SK-N-SH (cell line): ENCODE measurements at regions not wholly inside any gene's neighbourhood (a gene's known extent, or its start where the extent isn't known, plus 50 kb on each side); places are given as distances from the start of the nearest gene placed in this dataset.
A peak's percentile ranks its signal among the peaks of the same experiment; 100 is the strongest.

Experiments
- CTCF ChIA-PET: fragments of 300-600, 350-600 bp; formaldehyde crosslinking; extraction: SDS; loops from one replicate; lab custom pipeline; 2021; lab: Yijun Ruan, JAX
- POLR2A ChIA-PET: fragments of 350-600 bp; sonication (Branson Sonifier 250); formaldehyde crosslinking; extraction: SDS; loops from one replicate; lab custom pipeline; 2020; ENCODE audit warnings: antibody characterized with exemption, inconsistent platforms; lab: Yijun Ruan, JAX
- DNase-seq: peaks from one replicate; pipeline ENCODE4 v3.0.0; 2012
- H2AFZ ChIP-seq: fragments of 200-600 bp; sonication (generic); 2 replicates; pipeline ENCODE4 v1.8.1; 2016; ENCODE audit warnings: antibody characterized with exemption, mild to moderate bottlenecking, low read depth
- H3F3A ChIP-seq: fragments of 200-600 bp; sonication (generic); replicated peaks from 2 replicates; pipeline ENCODE3; 2016; ENCODE audit warnings: antibody characterized with exemption, mild to moderate bottlenecking; ENCODE audit not compliant: insufficient read depth
- H3K27ac ChIP-seq, 2 experiments: fragments of 200-500 bp in 1 of 2; fragments of 200-600 bp in 1 of 2; sonication (Bioruptor generic) in 1 of 2; sonication (generic), shearing (Covaris generic) in 1 of 2; 2 replicates each; pipeline versions ENCODE4 v1.5.1 to v1.6.1; 2014 to 2016; ENCODE audit warnings: low read depth in 2 of 2, inconsistent platforms in 1 of 2, low read length in 1 of 2, mild to moderate bottlenecking in 1 of 2, mixed read lengths in 1 of 2
- H3K27me3 ChIP-seq: fragments of 200-600 bp; sonication (generic), shearing (Covaris generic); 2 replicates; pipeline ENCODE4 v1.6.1; 2016; ENCODE audit warnings: mixed run types; ENCODE audit not compliant: insufficient read depth
- H3K36me3 ChIP-seq, 2 experiments: fragments of 200-500 bp in 1 of 2; fragments of 200-600 bp in 1 of 2; sonication (Bioruptor generic) in 1 of 2; sonication (generic) in 1 of 2; replicated peaks in 1 of 2; 2 replicates each; pipeline versions ENCODE3 to v1.5.1; 2014 to 2016; ENCODE audit warnings: low read length in 1 of 2, mild to moderate bottlenecking in 1 of 2; ENCODE audit not compliant: insufficient read depth in 2 of 2, control insufficient read depth in 1 of 2
- H3K4me1 ChIP-seq, 2 experiments: fragments of 200-500 bp in 1 of 2; fragments of 200-600 bp in 1 of 2; sonication (Bioruptor generic) in 1 of 2; sonication (generic), shearing (Covaris generic) in 1 of 2; 2 replicates each; pipeline versions ENCODE4 v1.5.1 to v1.6.1; 2014 to 2016; ENCODE audit warnings: low read depth in 1 of 2, low read length in 1 of 2, mixed run types in 1 of 2; ENCODE audit not compliant: insufficient read depth in 2 of 2, control insufficient read depth in 1 of 2
- H3K4me2 ChIP-seq: fragments of 200-600 bp; sonication (generic), shearing (Covaris generic); 2 replicates; pipeline ENCODE4 v1.6.1; 2017; ENCODE audit warnings: mixed run types
- H3K4me3 ChIP-seq, 2 experiments: fragments of 200-500 bp in 1 of 2; fragments of 200-600 bp in 1 of 2; sonication (Bioruptor generic) in 1 of 2; sonication (generic), shearing (Covaris generic) in 1 of 2; 2 replicates each; pipeline versions ENCODE4 v1.5.1 to v1.8.1; 2014 to 2016; ENCODE audit warnings: low read depth in 2 of 2, inconsistent platforms in 1 of 2, low read length in 1 of 2, mild to moderate bottlenecking in 1 of 2, mixed read lengths in 1 of 2, moderate library complexity in 1 of 2
- H3K79me2 ChIP-seq: fragments of 200-600 bp; sonication (generic); 2 replicates; pipeline ENCODE4 v1.8.1; 2017; ENCODE audit warnings: mild to moderate bottlenecking; ENCODE audit not compliant: insufficient read depth
- H3K9ac ChIP-seq: fragments of 200-600 bp; sonication (generic); 2 replicates; pipeline ENCODE4 v1.6.1; 2017; ENCODE audit warnings: mixed run types
- H3K9me2 ChIP-seq: fragments of 200-600 bp; sonication (generic); 2 replicates; pipeline ENCODE4 v1.6.1; 2017; ENCODE audit warnings: mixed run types
- H3K9me3 ChIP-seq: fragments of 200-600 bp; sonication (generic); 2 replicates; pipeline ENCODE4 v1.6.1; 2017; ENCODE audit warnings: mixed run types, mild to moderate bottlenecking, moderate library complexity
- H4K20me1 ChIP-seq: fragments of 200-600 bp; sonication (generic); 2 replicates; pipeline ENCODE4 v1.6.1; 2017; ENCODE audit warnings: mild to moderate bottlenecking, mixed run types; ENCODE audit not compliant: insufficient read depth
- ELF1 ChIP-seq: IDR thresholded peaks from 2 replicates; pipeline ENCODE4 v1.4.0; 2012
- FOSL2 ChIP-seq: IDR thresholded peaks from 2 replicates; pipeline ENCODE4 v1.4.0; 2012; ENCODE audit warnings: low read depth, mild to moderate bottlenecking, moderate library complexity, borderline replicate concordance
- NFIC ChIP-seq: IDR thresholded peaks from 2 replicates; pipeline ENCODE4 v1.4.0; 2012; ENCODE audit warnings: borderline replicate concordance
- RCOR1 ChIP-seq: fragments of 150-350 bp; IDR thresholded peaks from 2 replicates; pipeline ENCODE4 v1.6.1; 2017; ENCODE audit warnings: antibody characterized with exemption, low read length
- REST ChIP-seq: IDR thresholded peaks from 2 replicates; pipeline ENCODE4 v1.6.1; 2012; ENCODE audit warnings: mild to moderate bottlenecking, low read depth, low read length, moderate library complexity
- SMC3 ChIP-seq: IDR thresholded peaks from 2 replicates; pipeline ENCODE4 v1.6.1; 2012; ENCODE audit warnings: low read depth, low read length, improper control_type of control experiment
- TEAD4 ChIP-seq: IDR thresholded peaks from 2 replicates; pipeline ENCODE4 v1.4.0; 2012; ENCODE audit warnings: mild to moderate bottlenecking, borderline replicate concordance; ENCODE audit not compliant: insufficient read depth
- YY1 ChIP-seq: IDR thresholded peaks from 2 replicates; pipeline ENCODE4 v1.4.0; 2012; ENCODE audit warnings: low read depth, mild to moderate bottlenecking
- WGBS: methylation state at CpG from one replicate; pipeline ENCODE4 v1.1.6; 2017; ENCODE audit warnings: low lambda C conversion rate; 5-methylcytosine and 5-hydroxymethylcytosine counted together
- TF ChIP-seq, protein P1 (sequence below): IDR thresholded peaks from 2 replicates; pipeline ENCODE4 v1.4.0; 2012; ENCODE audit warnings: low read depth, borderline replicate concordance

DNA sequence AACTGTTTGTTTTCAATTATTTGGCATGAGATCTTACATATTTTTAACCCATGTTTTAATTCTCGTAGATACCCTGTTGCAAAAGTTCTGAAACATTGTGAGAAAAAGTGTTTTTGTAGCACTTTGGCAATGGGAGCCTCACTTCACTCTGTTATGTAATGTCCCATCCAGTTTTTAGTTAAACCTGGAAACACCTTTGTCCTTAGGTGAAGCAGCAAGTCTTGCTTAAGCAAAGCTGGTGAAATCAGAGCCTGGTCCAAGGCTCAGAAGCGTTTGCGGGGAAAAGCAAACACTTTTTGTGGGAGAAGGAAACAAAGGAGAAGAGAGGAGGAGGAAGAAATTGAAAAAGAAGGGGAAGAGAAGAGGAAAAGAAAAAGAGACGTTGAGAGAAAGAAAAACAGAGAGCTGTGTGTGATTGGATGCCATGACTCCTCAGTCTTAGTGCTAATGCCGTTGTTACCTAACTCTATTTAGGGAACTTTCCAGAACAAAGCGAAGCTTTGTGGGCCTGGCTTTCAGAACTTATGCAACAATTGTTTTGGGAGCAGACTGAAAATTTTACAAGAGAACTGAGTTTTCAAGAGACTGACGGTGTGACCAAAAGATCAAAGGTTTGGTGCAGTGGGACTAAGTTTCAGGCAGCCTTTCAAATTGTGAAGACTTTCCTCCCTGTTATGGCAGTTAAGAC, 93.1 kb downstream of the NTMT2 start:
- ChIA-PET POLR2A (no interaction called here), CTCF (no interaction called here)
- Histone ChIP-seq H3F3A (no peaks in the 10 kb centered on the region), H3K4me3 (no peak overlapping the region), H3K9me2 (no peaks in the 10 kb centered on the region), H3K36me3 (no peaks in the 10 kb centered on the region), H3K9ac (no peak overlapping the region), H3K27me3 (no peaks in the 10 kb centered on the region), H3K79me2 (no peaks in the 10 kb centered on the region), H3K9me3 (no peaks in the 10 kb centered on the region), H2AFZ (peak overlapping the region; percentile 64), H3K4me2 (no peak overlapping the region), H3K27ac (no peak overlapping the region), H3K4me1 (no peaks in the 10 kb centered on the region), H4K20me1 (no peaks in the 10 kb centered on the region)
- DNase-seq: no peak
- 52% methylated on average over 7 of the region's 7 CpGs for WGBS
- TF ChIP-seq, protein P1, sequence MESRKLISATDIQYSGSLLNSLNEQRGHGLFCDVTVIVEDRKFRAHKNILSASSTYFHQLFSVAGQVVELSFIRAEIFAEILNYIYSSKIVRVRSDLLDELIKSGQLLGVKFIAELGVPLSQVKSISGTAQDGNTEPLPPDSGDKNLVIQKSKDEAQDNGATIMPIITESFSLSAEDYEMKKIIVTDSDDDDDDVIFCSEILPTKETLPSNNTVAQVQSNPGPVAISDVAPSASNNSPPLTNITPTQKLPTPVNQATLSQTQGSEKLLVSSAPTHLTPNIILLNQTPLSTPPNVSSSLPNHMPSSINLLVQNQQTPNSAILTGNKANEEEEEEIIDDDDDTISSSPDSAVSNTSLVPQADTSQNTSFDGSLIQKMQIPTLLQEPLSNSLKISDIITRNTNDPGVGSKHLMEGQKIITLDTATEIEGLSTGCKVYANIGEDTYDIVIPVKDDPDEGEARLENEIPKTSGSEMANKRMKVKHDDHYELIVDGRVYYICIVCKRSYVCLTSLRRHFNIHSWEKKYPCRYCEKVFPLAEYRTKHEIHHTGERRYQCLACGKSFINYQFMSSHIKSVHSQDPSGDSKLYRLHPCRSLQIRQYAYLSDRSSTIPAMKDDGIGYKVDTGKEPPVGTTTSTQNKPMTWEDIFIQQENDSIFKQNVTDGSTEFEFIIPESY: no peak
- TF ChIP-seq NFIC (no peak), RCOR1 (no peak), REST (no peak), YY1 (no peak), ELF1 (no peak), SMC3 (no peak), TEAD4 (no peak)

DNA sequence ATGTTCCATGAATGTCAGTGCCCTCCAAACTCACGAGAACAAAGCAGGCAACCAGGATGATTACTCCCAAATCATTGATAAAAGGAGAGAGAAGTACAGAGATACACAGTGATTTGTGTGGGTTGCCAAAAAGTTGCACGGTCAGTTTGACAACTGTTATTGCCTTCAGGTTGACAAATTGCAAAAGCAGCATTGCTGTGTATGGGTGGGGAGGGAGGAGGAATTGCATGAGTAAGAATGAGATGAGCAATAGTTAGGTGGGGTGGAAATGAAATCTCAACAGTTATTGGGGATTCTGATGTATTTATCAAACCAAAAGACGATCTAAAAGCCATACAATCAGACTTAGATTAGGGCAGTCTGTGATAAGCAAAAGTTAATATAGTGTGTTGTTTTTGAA, 93.7 kb downstream of the NTMT2 start:
- CTCF ChIA-PET: no interaction called here
- TF ChIP-seq FOSL2 (0 out of 2 replicates have a peak, but pooled peaks have one; percentile 2), SMC3 (no peak)
- WGBS: 16% methylated on average over 3 of the region's 3 CpGs

More for the DNA sequence above, 93.7 kb downstream of the NTMT2 start:
- Histone ChIP-seq H3F3A (no peaks in the 10 kb centered on the region), H3K4me3 (no peak overlapping the region), H3K27me3 (no peaks in the 10 kb centered on the region), H3K9me3 (no peaks in the 10 kb centered on the region), H3K27ac (no peak overlapping the region), H3K9ac (no peak overlapping the region), H3K9me2 (no peaks in the 10 kb centered on the region), H4K20me1 (no peaks in the 10 kb centered on the region), H3K36me3 (no peaks in the 10 kb centered on the region), H2AFZ (peak overlapping the region; percentile 26; the same call in 1 of the 2 replicates), H3K4me2 (no peak overlapping the region), H3K79me2 (no peaks in the 10 kb centered on the region), H3K4me1 (no peaks in the 10 kb centered on the region)
- DNase-seq: no peak
- POLR2A ChIA-PET: no interaction called here
